Esophagus muscularis mucosa (tissue), 4 donors: ENCODE measurements at regions not wholly inside any gene's neighbourhood (a gene's known extent, or its start where the extent isn't known, plus 50 kb on each side); places are given as distances from the start of the nearest gene placed in this dataset.

ENCODE experiments used
- EP300 ChIP-seq: sonication (generic); formaldehyde crosslinking; IDR thresholded peaks from one replicate; pipeline ENCODE4 v1.6.1; 2017; ENCODE audit warnings: antibody characterized with exemption
- POLR2A ChIP-seq: fragments of 450-650 bp; IDR thresholded peaks from one replicate; pipeline ENCODE4 v1.6.1; 2017; ENCODE audit warnings: antibody characterized with exemption, moderate library complexity, mild to moderate bottlenecking, low read depth
- POLR2AphosphoS5 ChIP-seq, 2 donors: sonication (generic); formaldehyde crosslinking; IDR thresholded peaks; one replicate each; pipeline ENCODE4 v1.6.1; 2017; ENCODE audit warnings: antibody characterized with exemption in 2 of 2
- TF ChIP-seq, protein P1 (sequence below), 3 experiments: fragments of 200-600 bp in 2 of 3; fragments of 450-650 bp in 1 of 3; sonication (generic) in 2 of 3; IDR thresholded peaks; one replicate each; pipeline ENCODE4 v1.5.1; 2017 to 2019; ENCODE audit warnings: antibody characterized with exemption in 3 of 3, mild to moderate bottlenecking in 2 of 3, moderate library complexity in 1 of 3

DNA sequence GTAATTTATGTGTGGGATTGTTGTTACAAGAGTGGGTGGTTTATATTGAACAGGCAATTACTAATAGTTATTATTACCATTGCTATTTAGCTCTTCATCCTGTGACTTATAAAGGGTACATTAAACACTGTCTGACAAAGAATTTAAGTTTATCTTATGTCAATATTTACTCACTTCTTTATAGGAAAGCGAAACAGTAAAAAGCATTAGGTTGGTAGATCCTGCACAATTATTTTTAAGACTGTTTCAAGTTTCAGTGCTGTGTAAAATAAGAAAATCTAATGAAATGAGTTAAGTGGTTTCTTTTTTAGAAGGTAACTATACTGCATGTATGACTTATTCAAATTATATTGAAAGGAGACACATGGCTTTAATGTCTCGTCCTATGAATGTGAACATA, 135.8 kb upstream of the MAP3K7 start:
- TF ChIP-seq, protein P1, sequence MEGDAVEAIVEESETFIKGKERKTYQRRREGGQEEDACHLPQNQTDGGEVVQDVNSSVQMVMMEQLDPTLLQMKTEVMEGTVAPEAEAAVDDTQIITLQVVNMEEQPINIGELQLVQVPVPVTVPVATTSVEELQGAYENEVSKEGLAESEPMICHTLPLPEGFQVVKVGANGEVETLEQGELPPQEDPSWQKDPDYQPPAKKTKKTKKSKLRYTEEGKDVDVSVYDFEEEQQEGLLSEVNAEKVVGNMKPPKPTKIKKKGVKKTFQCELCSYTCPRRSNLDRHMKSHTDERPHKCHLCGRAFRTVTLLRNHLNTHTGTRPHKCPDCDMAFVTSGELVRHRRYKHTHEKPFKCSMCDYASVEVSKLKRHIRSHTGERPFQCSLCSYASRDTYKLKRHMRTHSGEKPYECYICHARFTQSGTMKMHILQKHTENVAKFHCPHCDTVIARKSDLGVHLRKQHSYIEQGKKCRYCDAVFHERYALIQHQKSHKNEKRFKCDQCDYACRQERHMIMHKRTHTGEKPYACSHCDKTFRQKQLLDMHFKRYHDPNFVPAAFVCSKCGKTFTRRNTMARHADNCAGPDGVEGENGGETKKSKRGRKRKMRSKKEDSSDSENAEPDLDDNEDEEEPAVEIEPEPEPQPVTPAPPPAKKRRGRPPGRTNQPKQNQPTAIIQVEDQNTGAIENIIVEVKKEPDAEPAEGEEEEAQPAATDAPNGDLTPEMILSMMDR (IDR thresholded peaks at IDR 0.05): no peak
- TF ChIP-seq POLR2A (no peak), EP300 (no peak), POLR2AphosphoS5 (IDR thresholded peaks at IDR 0.05) (no peak)
